ENCODE measurements at regions not wholly inside any gene's neighbourhood (a gene's known extent, or its start where the extent isn't known, plus 50 kb on each side); places are given as distances from the start of the nearest gene placed in this dataset.

- H3K4me3 ChIP-seq (ENCODE audit: low read depth, low read length): no peak overlapping the region
- DNase-seq (ENCODE audit: low read depth): no peak
- TF ChIP-seq POLR2A (IDR thresholded peaks at IDR 0.05; ENCODE audit: extremely low read depth, insufficient read length) (no peak), MYC (IDR thresholded peaks at IDR 0.05; ENCODE audit: low read depth, low read length) (no peak)
- TF ChIP-seq, protein P1, sequence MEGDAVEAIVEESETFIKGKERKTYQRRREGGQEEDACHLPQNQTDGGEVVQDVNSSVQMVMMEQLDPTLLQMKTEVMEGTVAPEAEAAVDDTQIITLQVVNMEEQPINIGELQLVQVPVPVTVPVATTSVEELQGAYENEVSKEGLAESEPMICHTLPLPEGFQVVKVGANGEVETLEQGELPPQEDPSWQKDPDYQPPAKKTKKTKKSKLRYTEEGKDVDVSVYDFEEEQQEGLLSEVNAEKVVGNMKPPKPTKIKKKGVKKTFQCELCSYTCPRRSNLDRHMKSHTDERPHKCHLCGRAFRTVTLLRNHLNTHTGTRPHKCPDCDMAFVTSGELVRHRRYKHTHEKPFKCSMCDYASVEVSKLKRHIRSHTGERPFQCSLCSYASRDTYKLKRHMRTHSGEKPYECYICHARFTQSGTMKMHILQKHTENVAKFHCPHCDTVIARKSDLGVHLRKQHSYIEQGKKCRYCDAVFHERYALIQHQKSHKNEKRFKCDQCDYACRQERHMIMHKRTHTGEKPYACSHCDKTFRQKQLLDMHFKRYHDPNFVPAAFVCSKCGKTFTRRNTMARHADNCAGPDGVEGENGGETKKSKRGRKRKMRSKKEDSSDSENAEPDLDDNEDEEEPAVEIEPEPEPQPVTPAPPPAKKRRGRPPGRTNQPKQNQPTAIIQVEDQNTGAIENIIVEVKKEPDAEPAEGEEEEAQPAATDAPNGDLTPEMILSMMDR (IDR thresholded peaks at IDR 0.05; ENCODE audit: low read depth, low read length): no peak
- TF ChIP-seq, protein P2, sequence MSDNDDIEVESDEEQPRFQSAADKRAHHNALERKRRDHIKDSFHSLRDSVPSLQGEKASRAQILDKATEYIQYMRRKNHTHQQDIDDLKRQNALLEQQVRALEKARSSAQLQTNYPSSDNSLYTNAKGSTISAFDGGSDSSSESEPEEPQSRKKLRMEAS (IDR thresholded peaks at IDR 0.05; ENCODE audit: low read depth, low read length): no peak
These were observed 397.7 kb upstream of the PRICKLE1 start for GRCh38 chr12:42987216-42987650.

DNA sequence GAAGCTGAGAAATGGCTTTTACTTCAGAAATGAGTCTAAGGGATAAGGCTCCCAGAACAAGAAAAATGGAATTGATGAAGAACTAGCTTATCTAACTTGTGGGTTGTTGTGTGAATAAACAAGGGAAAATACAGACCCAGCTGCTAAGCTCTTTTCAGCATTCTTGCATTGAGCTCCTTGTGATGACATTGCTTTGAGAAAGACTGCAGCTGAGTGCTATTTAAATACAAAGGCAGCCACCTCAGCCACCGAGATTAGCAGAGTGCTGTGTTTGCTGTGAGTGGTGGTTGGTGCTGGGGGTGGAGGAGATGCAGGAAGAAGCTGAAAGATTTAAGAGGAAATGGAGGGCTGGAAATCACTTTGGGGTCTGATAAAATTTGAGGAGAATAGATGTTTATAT lies 396.0 kb upstream of the PRICKLE1 start:
- TF ChIP-seq, protein P2 (IDR thresholded peaks at IDR 0.05; ENCODE audit: low read depth, low read length): no peak
- TF ChIP-seq, protein P1 (IDR thresholded peaks at IDR 0.05; ENCODE audit: low read depth, low read length): no peak
- TF ChIP-seq MYC (IDR thresholded peaks at IDR 0.05; ENCODE audit: low read depth, low read length): no peak
- no peak for TF ChIP-seq POLR2A (IDR thresholded peaks at IDR 0.05; ENCODE audit: extremely low read depth, insufficient read length)
- DNase-seq (ENCODE audit: low read depth): no peak
- H3K4me3 ChIP-seq (ENCODE audit: low read depth, low read length): no peak overlapping the region

- no peak overlapping the region for H3K4me3 ChIP-seq (ENCODE audit: low read depth, low read length)
- DNase-seq (ENCODE audit: low read depth): no peak
- TF ChIP-seq POLR2A (IDR thresholded peaks at IDR 0.05; ENCODE audit: extremely low read depth, insufficient read length) (no peak), MYC (IDR thresholded peaks at IDR 0.05; ENCODE audit: low read depth, low read length) (no peak)
These were observed 393.3 kb upstream of the PRICKLE1 start for GRCh38 chr12:42982828-42983227.

GRCh38 chr12:42981379-42981778 lies 391.8 kb upstream of the PRICKLE1 start:
- no peak for DNase-seq (ENCODE audit: low read depth)
- H3K4me3 ChIP-seq (ENCODE audit: low read depth, low read length): no peak overlapping the region
- no peak for TF ChIP-seq MYC (IDR thresholded peaks at IDR 0.05; ENCODE audit: low read depth, low read length)
- no peak for TF ChIP-seq POLR2A (IDR thresholded peaks at IDR 0.05; ENCODE audit: extremely low read depth, insufficient read length)
- TF ChIP-seq, protein P2 (IDR thresholded peaks at IDR 0.05; ENCODE audit: low read depth, low read length): no peak
- TF ChIP-seq, protein P1 (IDR thresholded peaks at IDR 0.05; ENCODE audit: low read depth, low read length): no peak

DNA sequence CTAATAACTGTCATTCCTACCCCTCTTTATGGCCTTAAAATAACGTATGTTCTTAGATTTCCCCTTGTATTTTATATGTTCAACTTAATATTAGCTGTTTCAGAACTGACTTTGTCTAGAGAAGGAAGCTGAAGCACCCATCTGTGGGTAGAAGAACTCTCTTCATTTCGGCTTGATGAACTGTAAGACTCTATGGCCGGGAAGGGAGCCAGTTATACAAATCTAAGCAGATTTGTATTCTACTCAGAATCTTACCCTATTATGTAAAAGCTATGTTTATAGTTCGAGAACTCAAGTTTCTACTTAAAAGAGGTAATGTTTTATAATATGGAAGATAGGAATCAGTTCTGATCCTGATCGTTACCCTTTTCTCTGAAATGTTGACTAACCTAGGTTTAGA lies 390.9 kb upstream of the PRICKLE1 start:
- TF ChIP-seq, protein P2 (IDR thresholded peaks at IDR 0.05; ENCODE audit: low read depth, low read length): no peak
- TF ChIP-seq, protein P1 (IDR thresholded peaks at IDR 0.05; ENCODE audit: low read depth, low read length): no peak
- TF ChIP-seq MYC (IDR thresholded peaks at IDR 0.05; ENCODE audit: low read depth, low read length) (no peak), POLR2A (IDR thresholded peaks at IDR 0.05; ENCODE audit: extremely low read depth, insufficient read length) (no peak)
- H3K4me3 ChIP-seq (ENCODE audit: low read depth, low read length): no peak overlapping the region
- no peak for DNase-seq (ENCODE audit: low read depth)

GRCh38 chr12:42979746-42980145 lies 390.2 kb upstream of the PRICKLE1 start:
- no peak for DNase-seq (ENCODE audit: low read depth)

More at GRCh38 chr12:42979746-42980145, 390.2 kb upstream of the PRICKLE1 start:
- H3K4me3 ChIP-seq (ENCODE audit: low read depth, low read length): no peak overlapping the region
- TF ChIP-seq, protein P2 (IDR thresholded peaks at IDR 0.05; ENCODE audit: low read depth, low read length): no peak
- TF ChIP-seq, protein P1 (IDR thresholded peaks at IDR 0.05; ENCODE audit: low read depth, low read length): no peak
- TF ChIP-seq MYC (IDR thresholded peaks at IDR 0.05; ENCODE audit: low read depth, low read length) (no peak), POLR2A (IDR thresholded peaks at IDR 0.05; ENCODE audit: extremely low read depth, insufficient read length) (no peak)
